Keratinocyte (primary cell): ENCODE measurements at regions not wholly inside any gene's neighbourhood (a gene's known extent, or its start where the extent isn't known, plus 50 kb on each side); places are given as distances from the start of the nearest gene placed in this dataset.
"Not testable (repeated sequence)": the region's sequence is repeated elsewhere in the genome, so short reads cannot be mapped to it uniquely, and the experiment has no call there.

Source experiments
- DNase-seq: peaks from one replicate; pipeline ENCODE4 v3.0.0-alpha.2; 2011; ENCODE audit warnings: low read depth, missing footprints, low spot score
- FAIRE-seq: peaks from 2 replicates; lab custom pipeline; 2011; peaks lifted over from hg19 to GRCh38; lab: Jason Lieb, UNC
- H2AFZ ChIP-seq: 2 replicates; pipeline ENCODE4 v1.6.0; 2012; ENCODE audit warnings: low read length, control low read depth, inconsistent platforms; ENCODE audit not compliant: control insufficient read depth
- H3K27ac ChIP-seq: 2 replicates; pipeline ENCODE4 v1.5.1; 2011; ENCODE audit warnings: low read length; ENCODE audit not compliant: control insufficient read depth, insufficient read depth
- H3K27me3 ChIP-seq: 3 replicates; pipeline ENCODE4 v1.6.0; 2011; ENCODE audit warnings: low read length; ENCODE audit not compliant: control insufficient read depth, insufficient read depth; ENCODE audit errors: extremely low read depth
- H3K36me3 ChIP-seq, 2 experiments: 2 replicates in 1 of 2; 3 replicates in 1 of 2; pipeline ENCODE4 v1.5.1; 2011; ENCODE audit warnings: low read length in 2 of 2, mild to moderate bottlenecking in 1 of 2; ENCODE audit not compliant: control insufficient read depth in 2 of 2, insufficient read depth in 2 of 2; ENCODE audit errors: extremely low read depth in 1 of 2
- H3K4me1 ChIP-seq: 3 replicates; pipeline ENCODE4 v1.5.1; 2011; ENCODE audit warnings: low read length; ENCODE audit not compliant: control insufficient read depth, insufficient read depth; ENCODE audit errors: extremely low read depth
- H3K4me2 ChIP-seq: 3 replicates; pipeline ENCODE4 v1.6.0; 2011; ENCODE audit warnings: low read depth, low read length; ENCODE audit not compliant: control insufficient read depth, insufficient read depth; ENCODE audit errors: extremely low read depth
- H3K4me3 ChIP-seq, 3 experiments: fragments of 200-600 bp in 1 of 3; sonication (generic) in 1 of 3; 2 replicates in 2 of 3; 3 replicates in 1 of 3; pipeline ENCODE4 v1.5.1; 2011 to 2016; ENCODE audit warnings: low read length in 3 of 3, mild to moderate bottlenecking in 3 of 3, control low read depth in 2 of 3, inconsistent platforms in 1 of 3, low read depth in 1 of 3, mixed read lengths in 1 of 3, mixed run types in 1 of 3, moderate library complexity in 1 of 3; ENCODE audit not compliant: control insufficient read depth in 2 of 3, insufficient read depth in 2 of 3; ENCODE audit errors: extremely low read depth in 1 of 3
- H3K79me2 ChIP-seq: 2 replicates; pipeline ENCODE4 v1.6.0; 2012; ENCODE audit warnings: low read length; ENCODE audit not compliant: control insufficient read depth, insufficient read depth
- H3K9ac ChIP-seq: 3 replicates; pipeline ENCODE4 v1.6.0; 2011; ENCODE audit warnings: low read length; ENCODE audit not compliant: control insufficient read depth, insufficient read depth; ENCODE audit errors: extremely low read depth
- H3K9me1 ChIP-seq: 3 replicates; pipeline ENCODE4 v1.6.0; 2011; ENCODE audit warnings: low read length; ENCODE audit not compliant: control insufficient read depth, insufficient read depth; ENCODE audit errors: extremely low read depth
- H3K9me3 ChIP-seq: 2 replicates; pipeline ENCODE4 v1.5.1; 2012; ENCODE audit warnings: low read depth, low read length; ENCODE audit not compliant: control insufficient read depth
- H4K20me1 ChIP-seq: 3 replicates; pipeline ENCODE4 v1.6.0; 2011; ENCODE audit warnings: low read length; ENCODE audit not compliant: control insufficient read depth, insufficient read depth; ENCODE audit errors: extremely low read depth
- CTCF ChIP-seq, 3 experiments: IDR thresholded peaks in 1 of 3; conservative IDR thresholded peaks in 1 of 3; optimal IDR thresholded peaks in 1 of 3; 2 replicates in 2 of 3; 3 replicates in 1 of 3; pipeline versions ENCODE3 to v1.5.1; 2011; ENCODE audit warnings: low read length in 3 of 3, mild to moderate bottlenecking in 3 of 3, moderate library complexity in 2 of 3, control low read depth in 1 of 3, inconsistent platforms in 1 of 3; ENCODE audit not compliant: insufficient read depth in 2 of 3; ENCODE audit errors: extremely low read depth in 1 of 3
- EZH2 ChIP-seq: IDR thresholded peaks from one replicate; pipeline ENCODE4 v1.6.1; 2012; ENCODE audit warnings: inconsistent platforms, mild to moderate bottlenecking, low read length, moderate library complexity
- dilution Hi-C: fragments of 300-500 bp; cut with MboI; formaldehyde crosslinking; loops from one replicate; pipeline ENCODE4 v1.7.0; 2020; ENCODE audit warnings: low sequenced_read_pairs; ENCODE audit not compliant: extremely low pct_ligation_motif_present

GRCh38 chr11:91067666-91068065 is 844.8 kb upstream of the CHORDC1 start:
- dilution Hi-C loops, result no loop called here
- no peak for DNase-seq
- Histone ChIP-seq H3K27me3 (no peaks in the 10 kb centered on the region), H3K4me3 (no peak overlapping the region), H2AFZ (no peak overlapping the region), H3K4me2 (no peak overlapping the region), H3K9ac (no peak overlapping the region), H3K27ac (no peak overlapping the region), H3K36me3 (no peaks in the 10 kb centered on the region), H4K20me1 (no peaks in the 10 kb centered on the region), H3K9me3 (no peaks in the 10 kb centered on the region), H3K79me2 (no peaks in the 10 kb centered on the region), H3K4me1 (no peaks in the 10 kb centered on the region), H3K9me1 (no peaks in the 10 kb centered on the region)
- FAIRE-seq, result no peak
- TF ChIP-seq EZH2, result no peak
- no peak for TF ChIP-seq CTCF (optimal IDR thresholded peaks at IDR 0.05 in 1 of 3, IDR thresholded peaks at IDR 0.05 in 1 of 3, conservative IDR thresholded peaks at IDR 0.05 in 1 of 3; ENCODE audit: extremely low read depth in 1 of 3, insufficient read depth in 2 of 3, low read length in 3 of 3)

GRCh38 chr11:91066456-91067047 is 843.7 kb upstream of the CHORDC1 start:
- Histone ChIP-seq H3K4me1 (no peaks in the 10 kb centered on the region), H3K27ac (no peak overlapping the region), H2AFZ (no peak overlapping the region), H3K36me3 (no peaks in the 10 kb centered on the region), H3K9me3 (no peaks in the 10 kb centered on the region), H3K27me3 (no peaks in the 10 kb centered on the region), H3K4me3 (no peak overlapping the region), H4K20me1 (no peaks in the 10 kb centered on the region), H3K9ac (no peak overlapping the region), H3K9me1 (no peaks in the 10 kb centered on the region), H3K79me2 (no peaks in the 10 kb centered on the region), H3K4me2 (no peak overlapping the region)
- dilution Hi-C loops, result no loop called here
- TF ChIP-seq EZH2 (no peak), CTCF (optimal IDR thresholded peaks at IDR 0.05 in 1 of 3, IDR thresholded peaks at IDR 0.05 in 1 of 3, conservative IDR thresholded peaks at IDR 0.05 in 1 of 3; ENCODE audit: extremely low read depth in 1 of 3, insufficient read depth in 2 of 3, low read length in 3 of 3) (no peak)
- DNase-seq (no peak), FAIRE-seq (no peak)

- H3K79me2 ChIP-seq, H3K4me3 ChIP-seq, H3K36me3 ChIP-seq, H3K9me1 ChIP-seq, FAIRE-seq, H3K27me3 ChIP-seq, H3K27ac ChIP-seq, H3K9ac ChIP-seq, DNase-seq, dilution Hi-C loops, H4K20me1 ChIP-seq, H3K4me1 ChIP-seq, H3K4me2 ChIP-seq, H3K9me3 ChIP-seq, H2AFZ ChIP-seq: not testable (repeated sequence)
Measured at GRCh38 chr11:91063399-91063798, 840.5 kb upstream of the CHORDC1 start.
